SK-N-SH (cell line): ENCODE measurements at regions not wholly inside any gene's neighbourhood (a gene's known extent, or its start where the extent isn't known, plus 50 kb on each side); places are given as distances from the start of the nearest gene placed in this dataset.

Experiments used
- EP300 ChIP-seq, 2 experiments: IDR thresholded peaks; 2 replicates each; pipeline versions ENCODE4 v1.4.0 to v1.6.1; 2012; ENCODE audit warnings: borderline replicate concordance in 1 of 2, low read depth in 1 of 2, low read length in 1 of 2
- MXI1 ChIP-seq: IDR thresholded peaks from 2 replicates; pipeline ENCODE4 v1.6.1; 2012; ENCODE audit warnings: mild to moderate bottlenecking, low read depth, low read length, improper control_type of control experiment
- POLR2AphosphoS5 ChIP-seq: IDR thresholded peaks from 2 replicates; pipeline ENCODE4 v1.6.1; 2012; ENCODE audit warnings: low read depth, low read length
- TEAD4 ChIP-seq: IDR thresholded peaks from 2 replicates; pipeline ENCODE4 v1.4.0; 2012; ENCODE audit warnings: mild to moderate bottlenecking, borderline replicate concordance; ENCODE audit not compliant: insufficient read depth
- TF ChIP-seq, protein P1 (sequence below): fragments of 200-600 bp; sonication (generic); IDR thresholded peaks from 2 replicates; pipeline ENCODE4 v1.6.1; 2017; ENCODE audit warnings: antibody characterized with exemption, mild to moderate bottlenecking, moderate library complexity
- TF ChIP-seq, protein P2 (sequence below): IDR thresholded peaks from 2 replicates; pipeline ENCODE4 v1.6.1; 2012; ENCODE audit warnings: mild to moderate bottlenecking, low read depth, low read length, moderate library complexity
- TF ChIP-seq, protein P3 (sequence below): fragments of 150-350 bp; IDR thresholded peaks from 2 replicates; pipeline ENCODE4 v1.6.1; 2017; ENCODE audit warnings: antibody characterized with exemption, low read length, low read depth, borderline replicate concordance

DNA sequence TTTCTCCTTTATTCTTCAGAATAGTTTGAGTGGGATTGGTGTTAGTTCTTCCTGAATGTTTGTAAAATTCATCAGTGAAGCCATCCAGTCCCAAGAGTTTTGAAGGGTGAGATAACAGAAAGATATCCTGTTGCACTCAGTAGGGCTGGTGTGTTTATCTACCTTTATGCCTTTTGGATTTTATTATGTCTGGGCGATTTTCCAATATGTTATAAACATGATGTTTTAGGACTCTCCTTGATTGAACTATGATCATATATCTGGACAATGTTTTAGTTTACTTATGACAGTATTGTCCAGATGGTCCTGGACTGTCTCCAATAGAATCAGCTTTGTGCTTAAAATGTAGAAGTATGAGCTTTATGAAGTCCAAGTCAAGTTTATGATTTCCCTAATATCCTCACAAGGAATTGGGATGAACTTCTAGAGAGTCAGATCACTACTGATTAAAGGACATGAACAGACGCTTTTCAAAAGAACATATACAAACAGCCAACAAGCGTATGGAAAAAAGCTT, 77.6 kb upstream of the ITM2A start:
- TF ChIP-seq, protein P1, sequence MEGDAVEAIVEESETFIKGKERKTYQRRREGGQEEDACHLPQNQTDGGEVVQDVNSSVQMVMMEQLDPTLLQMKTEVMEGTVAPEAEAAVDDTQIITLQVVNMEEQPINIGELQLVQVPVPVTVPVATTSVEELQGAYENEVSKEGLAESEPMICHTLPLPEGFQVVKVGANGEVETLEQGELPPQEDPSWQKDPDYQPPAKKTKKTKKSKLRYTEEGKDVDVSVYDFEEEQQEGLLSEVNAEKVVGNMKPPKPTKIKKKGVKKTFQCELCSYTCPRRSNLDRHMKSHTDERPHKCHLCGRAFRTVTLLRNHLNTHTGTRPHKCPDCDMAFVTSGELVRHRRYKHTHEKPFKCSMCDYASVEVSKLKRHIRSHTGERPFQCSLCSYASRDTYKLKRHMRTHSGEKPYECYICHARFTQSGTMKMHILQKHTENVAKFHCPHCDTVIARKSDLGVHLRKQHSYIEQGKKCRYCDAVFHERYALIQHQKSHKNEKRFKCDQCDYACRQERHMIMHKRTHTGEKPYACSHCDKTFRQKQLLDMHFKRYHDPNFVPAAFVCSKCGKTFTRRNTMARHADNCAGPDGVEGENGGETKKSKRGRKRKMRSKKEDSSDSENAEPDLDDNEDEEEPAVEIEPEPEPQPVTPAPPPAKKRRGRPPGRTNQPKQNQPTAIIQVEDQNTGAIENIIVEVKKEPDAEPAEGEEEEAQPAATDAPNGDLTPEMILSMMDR, result no peak
- TF ChIP-seq, protein P2, sequence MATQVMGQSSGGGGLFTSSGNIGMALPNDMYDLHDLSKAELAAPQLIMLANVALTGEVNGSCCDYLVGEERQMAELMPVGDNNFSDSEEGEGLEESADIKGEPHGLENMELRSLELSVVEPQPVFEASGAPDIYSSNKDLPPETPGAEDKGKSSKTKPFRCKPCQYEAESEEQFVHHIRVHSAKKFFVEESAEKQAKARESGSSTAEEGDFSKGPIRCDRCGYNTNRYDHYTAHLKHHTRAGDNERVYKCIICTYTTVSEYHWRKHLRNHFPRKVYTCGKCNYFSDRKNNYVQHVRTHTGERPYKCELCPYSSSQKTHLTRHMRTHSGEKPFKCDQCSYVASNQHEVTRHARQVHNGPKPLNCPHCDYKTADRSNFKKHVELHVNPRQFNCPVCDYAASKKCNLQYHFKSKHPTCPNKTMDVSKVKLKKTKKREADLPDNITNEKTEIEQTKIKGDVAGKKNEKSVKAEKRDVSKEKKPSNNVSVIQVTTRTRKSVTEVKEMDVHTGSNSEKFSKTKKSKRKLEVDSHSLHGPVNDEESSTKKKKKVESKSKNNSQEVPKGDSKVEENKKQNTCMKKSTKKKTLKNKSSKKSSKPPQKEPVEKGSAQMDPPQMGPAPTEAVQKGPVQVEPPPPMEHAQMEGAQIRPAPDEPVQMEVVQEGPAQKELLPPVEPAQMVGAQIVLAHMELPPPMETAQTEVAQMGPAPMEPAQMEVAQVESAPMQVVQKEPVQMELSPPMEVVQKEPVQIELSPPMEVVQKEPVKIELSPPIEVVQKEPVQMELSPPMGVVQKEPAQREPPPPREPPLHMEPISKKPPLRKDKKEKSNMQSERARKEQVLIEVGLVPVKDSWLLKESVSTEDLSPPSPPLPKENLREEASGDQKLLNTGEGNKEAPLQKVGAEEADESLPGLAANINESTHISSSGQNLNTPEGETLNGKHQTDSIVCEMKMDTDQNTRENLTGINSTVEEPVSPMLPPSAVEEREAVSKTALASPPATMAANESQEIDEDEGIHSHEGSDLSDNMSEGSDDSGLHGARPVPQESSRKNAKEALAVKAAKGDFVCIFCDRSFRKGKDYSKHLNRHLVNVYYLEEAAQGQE, result no peak
- TF ChIP-seq POLR2AphosphoS5, result no peak
- TF ChIP-seq EP300 (IDR thresholded peaks at IDR 0.05; ENCODE audit: borderline replicate concordance in 1 of 2, low read depth in 1 of 2, low read length in 1 of 2), result no peak
- TF ChIP-seq TEAD4, result no peak
- TF ChIP-seq MXI1, result no peak
- TF ChIP-seq, protein P3, sequence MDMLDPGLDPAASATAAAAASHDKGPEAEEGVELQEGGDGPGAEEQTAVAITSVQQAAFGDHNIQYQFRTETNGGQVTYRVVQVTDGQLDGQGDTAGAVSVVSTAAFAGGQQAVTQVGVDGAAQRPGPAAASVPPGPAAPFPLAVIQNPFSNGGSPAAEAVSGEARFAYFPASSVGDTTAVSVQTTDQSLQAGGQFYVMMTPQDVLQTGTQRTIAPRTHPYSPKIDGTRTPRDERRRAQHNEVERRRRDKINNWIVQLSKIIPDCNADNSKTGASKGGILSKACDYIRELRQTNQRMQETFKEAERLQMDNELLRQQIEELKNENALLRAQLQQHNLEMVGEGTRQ, result no peak
